Motor neuron (in vitro differentiated cells): ENCODE measurements at regions not wholly inside any gene's neighbourhood (a gene's known extent, or its start where the extent isn't known, plus 50 kb on each side); places are given as distances from the start of the nearest gene placed in this dataset.
"Not testable (repeated sequence)": the region's sequence is repeated elsewhere in the genome, so short reads cannot be mapped to it uniquely, and the experiment has no call there.

Experiments used
- ATAC-seq, 8 experiments: fragments of 200-7000 bp; cut with Tn5 transposase; replicated peaks in 6 of 8; 2 replicates each; pipeline ENCODE4 v1.8.0; 2021; ENCODE audit warnings: mild to moderate bottlenecking in 8 of 8, moderate library complexity in 8 of 8
- H3K27ac ChIP-seq, 2 donors: fragments of 250-450 bp; sonication (Bioruptor Pico); 2 replicates each; pipeline ENCODE4 v1.9.0; 2021; ENCODE audit warnings: antibody characterized with exemption in 2 of 2, mild to moderate bottlenecking in 2 of 2, moderate library complexity in 1 of 2
- H3K4me1 ChIP-seq, 2 donors: fragments of 250-450 bp; sonication (Bioruptor Pico); replicated peaks in 1 of 2; 2 replicates each; pipeline ENCODE4 v1.6.1; 2021; ENCODE audit warnings: antibody characterized with exemption in 2 of 2, mild to moderate bottlenecking in 2 of 2, moderate library complexity in 1 of 2
- H3K4me3 ChIP-seq, 5 donors: fragments of 250-450 bp; sonication (Bioruptor Pico); 2 replicates each; pipeline ENCODE4 v1.9.0; 2021; ENCODE audit warnings: antibody characterized with exemption in 5 of 5, mild to moderate bottlenecking in 5 of 5, moderate library complexity in 4 of 5
- WGBS, 10 experiments: fragments of 450-650 bp; shearing (Covaris generic); methylation state at CpG; one replicate each; pipeline ENCODE4 v1.0.0; 2022; 5-methylcytosine and 5-hydroxymethylcytosine counted together
- in situ Hi-C, 9 experiments: fragments of 400-800 bp; cut with MboI; loops; one replicate each; pipeline ENCODE4 v1.15.0; 2021; ENCODE audit warnings: low sequenced_read_pairs in 9 of 9, low pct_unique_long_range_greater_than_20kb in 2 of 9; ENCODE audit not compliant: unreplicated experiment in 9 of 9

DNA sequence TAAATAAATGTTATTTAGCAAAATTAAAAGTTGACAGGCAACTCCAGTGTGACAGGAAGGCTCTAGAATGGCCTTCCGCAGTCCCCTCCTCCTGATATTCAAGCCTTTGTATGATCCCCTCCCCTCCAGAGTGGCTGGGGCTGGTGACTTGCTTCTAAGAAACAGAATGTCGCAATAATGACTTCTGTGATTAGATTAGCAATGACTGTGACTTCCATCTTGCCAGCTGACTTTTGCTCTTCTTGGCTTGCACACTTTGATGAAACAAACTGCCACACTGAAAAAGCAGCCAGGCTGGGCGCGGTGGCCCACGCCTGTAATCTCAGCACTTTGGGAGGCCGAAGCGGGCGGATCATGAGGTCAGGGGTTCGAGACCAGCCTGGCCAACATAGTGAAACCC, 106.5 kb upstream of the LARP1 start:
- no peak overlapping the region for H3K4me3 ChIP-seq
- in situ Hi-C loops = loop anchor here in 2 of 9 experiments (25.0 kb wide), 2 partner anchors 661 to 686 kb away; no protein-coding TSS in a partner anchor
- H3K4me1 ChIP-seq = no peaks in the 10 kb centered on the region
- no peak overlapping the region for H3K27ac ChIP-seq
- 53 to 98% (median 88%) methylated on average over 2 to 7 of the region's 9 CpGs; no CpG with 5 or more reads in 4 of the 10 experiments for WGBS, 10 experiments
- ATAC-seq = peak in 1 of 8 experiments; percentile 45

DNA sequence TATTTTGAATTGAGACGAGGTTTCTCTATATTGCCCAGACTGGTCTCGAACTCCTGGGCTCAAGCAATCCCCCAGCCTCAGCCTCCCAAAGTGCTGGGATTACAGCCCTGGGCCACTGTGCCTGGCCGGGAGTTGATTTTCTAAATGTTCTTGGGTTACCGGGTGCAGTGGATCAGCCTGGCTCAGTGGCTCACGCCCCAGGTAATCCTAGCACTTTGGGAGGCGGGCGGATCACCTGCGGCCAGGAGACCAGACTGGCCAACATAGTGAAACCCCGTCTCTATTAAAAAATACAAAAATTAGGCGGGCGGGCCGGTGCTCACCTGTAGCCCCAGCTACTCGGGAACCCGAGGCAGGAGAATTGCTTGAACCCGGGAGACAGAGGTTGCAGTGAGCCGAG, 106.9 kb upstream of the LARP1 start:
- Histone ChIP-seq H3K27ac (no peak overlapping the region), H3K4me3 (no peak overlapping the region), H3K4me1 (no peaks in the 10 kb centered on the region)
- no peak for ATAC-seq
- in situ Hi-C loops = loop anchor here in 2 of 9 experiments (25.0 kb wide), 2 partner anchors 661 to 686 kb away; no protein-coding TSS in a partner anchor
- WGBS, 10 experiments = 53 to 100% (median 92%) methylated on average over 1 to 16 of the region's 16 CpGs

DNA sequence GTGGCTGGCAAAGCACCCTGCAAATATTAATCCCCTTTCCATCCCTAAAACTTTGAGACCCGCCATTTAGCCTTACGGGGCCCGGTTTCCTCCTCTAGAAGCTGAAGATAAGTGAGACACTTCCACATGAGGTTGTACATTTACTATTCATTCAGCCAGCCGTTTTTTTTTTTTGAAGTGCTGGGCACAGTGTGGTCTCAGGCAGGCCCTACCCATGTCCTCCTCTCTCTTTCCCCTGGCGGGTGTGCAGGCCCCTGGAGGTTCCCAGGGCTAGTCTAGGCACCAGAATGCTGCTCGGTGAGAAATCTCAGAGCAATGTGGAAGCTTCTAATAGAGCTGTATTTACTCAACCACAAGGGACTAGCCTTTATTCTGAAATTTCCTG, 107.4 kb upstream of the LARP1 start:
- in situ Hi-C loops = loop anchor here in 2 of 9 experiments (25.0 kb wide), 2 partner anchors 660 to 685 kb away; no protein-coding TSS in a partner anchor
- H3K4me3 ChIP-seq = no peak overlapping the region
- ATAC-seq = no peak
- no peak overlapping the region for H3K27ac ChIP-seq
- 25 to 85% (median 52%) methylated on average over 1 to 6 of the region's 6 CpGs; no CpG with 5 or more reads in 3 of the 10 experiments for WGBS, 10 experiments
- H3K4me1 ChIP-seq = no peaks in the 10 kb centered on the region

DNA sequence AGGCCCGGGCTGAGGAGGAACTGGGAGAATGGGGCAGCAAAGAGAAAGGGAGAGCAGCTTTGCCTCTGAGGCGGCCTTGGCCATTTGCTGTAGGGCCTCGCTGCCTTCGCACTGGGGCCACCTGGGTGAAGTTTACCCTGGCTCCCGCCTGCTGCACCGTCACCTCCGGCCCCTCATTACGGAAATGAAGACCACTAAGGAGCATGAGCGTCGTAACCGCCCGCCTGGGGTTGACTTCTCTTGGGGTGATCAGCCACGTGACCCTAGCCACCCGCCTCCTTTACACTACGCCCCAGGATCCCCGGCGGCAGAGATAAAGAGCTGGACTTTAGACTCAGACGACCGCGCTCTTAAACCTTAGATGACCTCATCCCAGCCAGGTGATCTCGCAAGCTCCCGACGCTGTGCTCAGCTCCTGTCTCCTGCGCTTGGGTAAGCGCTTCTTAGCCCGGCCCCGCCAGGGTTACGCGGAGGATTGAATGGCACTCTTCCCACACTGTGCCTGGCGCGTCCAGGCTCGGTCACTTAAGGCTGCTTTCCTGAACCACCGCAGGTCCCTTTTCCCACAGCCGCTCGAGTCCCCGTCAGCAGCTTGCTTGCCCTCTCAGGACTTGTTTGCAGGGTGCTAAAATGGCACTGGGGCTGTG, 107.9 kb upstream of the LARP1 start:
- in situ Hi-C loops = loop anchor here in 2 of 9 experiments (25.0 kb wide), 2 partner anchors 660 to 685 kb away; no protein-coding TSS in a partner anchor
- Histone ChIP-seq H3K4me1 (no peaks in the 10 kb centered on the region), H3K27ac (no peak overlapping the region), H3K4me3 (no peak overlapping the region)
- WGBS, 10 experiments = 40 to 70% (median 47%) methylated on average over 1 to 9 of the region's 36 CpGs; no CpG with 5 or more reads in 3 of the 10 experiments
- peak in 4 of 8 experiments; percentile 50 to 67 (median 62) for ATAC-seq

DNA sequence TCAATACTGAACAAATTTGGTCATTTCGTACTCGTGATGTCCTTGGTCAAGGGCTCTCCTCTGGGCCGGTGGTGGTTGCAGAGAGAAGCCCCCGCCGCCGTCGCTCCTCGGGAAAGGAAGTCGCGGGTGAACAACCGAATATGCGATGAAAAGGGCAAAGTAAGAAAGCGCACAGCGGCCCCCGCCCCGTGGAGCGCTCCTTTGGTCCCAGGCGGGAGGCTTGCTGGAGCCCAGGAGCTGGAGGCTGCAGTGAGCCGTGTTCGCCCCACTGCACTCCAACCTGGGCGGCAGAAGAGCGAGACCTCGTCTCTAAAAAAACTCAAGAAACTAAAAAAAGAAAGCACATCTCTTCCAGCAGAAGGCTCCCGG, 108.4 kb upstream of the LARP1 start:
- no peak for ATAC-seq
- H3K4me1 ChIP-seq = no peaks in the 10 kb centered on the region
- WGBS, 10 experiments = 80 to 100% (median 90%) methylated on average over 1 to 12 of the region's 24 CpGs; no CpG with 5 or more reads in 2 of the 10 experiments
- H3K4me3 ChIP-seq = no peak overlapping the region
- in situ Hi-C loops = loop anchor here in 2 of 9 experiments (25.0 kb wide), 2 partner anchors 659 to 684 kb away; no protein-coding TSS in a partner anchor
- no peak overlapping the region for H3K27ac ChIP-seq

DNA sequence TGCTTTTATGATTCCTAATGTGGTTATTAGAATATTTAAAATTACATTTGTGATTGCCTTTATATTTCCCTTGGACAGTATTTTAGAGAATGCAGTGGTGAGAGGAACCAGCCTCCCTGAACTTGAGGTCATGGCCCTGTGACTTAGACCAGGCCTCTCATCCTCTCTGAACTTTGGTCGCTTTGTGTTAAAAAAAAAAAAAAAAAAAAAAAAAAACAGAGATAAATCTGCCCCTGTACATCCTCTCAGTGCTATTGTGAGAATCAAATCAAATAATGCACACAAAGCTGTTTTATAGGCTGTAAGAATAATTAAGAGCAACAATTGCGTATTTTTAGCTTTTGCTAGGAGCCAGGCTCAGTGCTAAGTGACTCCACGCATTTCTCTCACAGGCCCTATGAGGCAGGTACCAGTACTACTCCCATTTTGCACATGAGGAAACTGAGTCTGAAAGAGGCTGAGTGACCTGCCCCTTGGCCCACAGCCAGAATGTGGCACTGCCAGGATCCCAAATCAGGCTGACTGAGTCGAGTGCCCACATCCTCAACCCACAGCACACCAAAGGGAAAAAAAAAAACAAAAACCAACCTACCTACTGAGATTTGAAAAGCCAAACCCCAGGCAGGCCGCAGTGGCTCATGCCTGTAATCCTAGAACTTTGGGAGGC, 110.3 kb upstream of the LARP1 start:
- no peak overlapping the region for H3K27ac ChIP-seq
- ATAC-seq = no peak
- no peak overlapping the region for H3K4me3 ChIP-seq
- no peaks in the 10 kb centered on the region for H3K4me1 ChIP-seq
- in situ Hi-C loops = loop anchor here in 2 of 9 experiments (25.0 kb wide), 2 partner anchors 658 to 683 kb away; no protein-coding TSS in a partner anchor
- WGBS, 10 experiments = 60 to 100% (median 88%) methylated on average over 1 to 5 of the region's 5 CpGs

DNA sequence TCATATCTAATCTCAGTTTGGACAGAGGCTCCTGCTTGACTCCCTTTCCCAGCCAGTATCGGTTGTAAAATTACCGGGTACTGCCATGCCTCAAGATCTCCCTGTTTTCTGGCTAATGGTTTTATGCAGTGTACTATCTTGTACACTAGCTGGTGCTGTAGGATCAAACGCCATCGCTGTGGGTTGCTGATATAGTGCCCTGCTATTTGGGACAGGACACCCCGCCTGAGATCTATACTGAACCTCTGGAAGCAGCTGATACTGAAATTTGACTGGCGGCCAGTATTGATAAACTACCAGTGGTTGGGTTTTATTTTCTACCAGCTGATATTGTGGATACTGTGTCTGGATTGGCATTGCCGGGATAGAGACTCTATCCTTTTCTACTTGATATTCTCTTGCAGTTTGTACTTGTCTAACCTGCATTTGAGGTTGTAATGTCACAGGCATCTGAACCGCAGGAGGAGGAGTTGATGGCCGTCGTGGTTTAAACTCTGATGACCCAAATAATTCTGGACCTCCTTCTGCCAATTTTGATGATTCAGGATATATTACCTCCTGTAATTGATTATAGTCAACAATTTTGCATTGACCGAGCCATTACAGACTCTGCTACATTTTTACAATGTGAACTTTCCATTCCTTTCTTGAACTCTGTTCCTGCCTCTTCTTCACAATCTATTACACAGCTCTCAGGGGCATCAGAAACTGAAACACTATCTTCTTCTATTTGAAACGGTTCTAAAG, 112.5 kb upstream of the LARP1 start:
- no peak overlapping the region for H3K27ac ChIP-seq
- 9 to 91% (median 55%) methylated on average over 1 to 11 of the region's 12 CpGs for WGBS, 10 experiments
- no peak overlapping the region for H3K4me3 ChIP-seq
- ATAC-seq = peak in 4 of 8 experiments; percentile 49 to 95 (median 85)
- in situ Hi-C loops = loop anchor here in 2 of 9 experiments (25.0 kb wide), 2 partner anchors 655 to 680 kb away; no protein-coding TSS in a partner anchor
- no peaks in the 10 kb centered on the region for H3K4me1 ChIP-seq

DNA sequence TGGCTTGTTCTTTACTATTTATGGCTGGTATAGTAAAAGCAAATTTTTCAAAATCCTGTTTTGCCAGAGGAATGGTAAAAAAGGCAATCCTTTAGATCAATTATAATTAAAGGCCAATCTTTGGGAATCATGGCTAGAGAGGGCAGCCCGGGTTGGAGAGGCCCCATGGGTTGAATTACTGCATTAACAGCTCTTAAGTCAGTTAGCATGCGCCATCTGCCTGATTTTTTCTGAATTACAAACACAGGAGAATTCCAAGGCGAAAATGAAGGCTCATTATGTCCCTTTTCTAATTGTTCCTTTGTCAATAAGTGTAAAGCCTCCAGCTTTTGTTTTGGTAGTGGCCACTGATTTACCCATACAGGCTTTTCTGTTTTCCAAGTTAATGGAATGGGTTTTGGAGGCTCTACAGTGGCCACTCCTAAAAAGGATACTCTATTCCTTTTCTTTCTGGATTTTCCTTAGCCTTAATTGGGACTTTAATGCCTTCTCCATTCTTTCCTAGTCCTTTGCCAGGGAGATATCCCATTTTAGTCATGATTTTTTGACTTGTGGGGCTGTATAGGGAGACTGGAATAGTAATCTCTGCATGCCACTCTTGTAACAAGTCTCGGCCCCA, 114.9 kb upstream of the LARP1 start:
- WGBS, 10 experiments = 0 to 100% (median 33%) methylated on average over 1 to 3 of the region's 4 CpGs; no CpG with 5 or more reads in 2 of the 10 experiments
- ATAC-seq, H3K4me3 ChIP-seq, H3K4me1 ChIP-seq, H3K27ac ChIP-seq: not testable (repeated sequence)
- in situ Hi-C loops = loop anchor here in 2 of 9 experiments (25.0 kb wide), 2 partner anchors 653 to 678 kb away; no protein-coding TSS in a partner anchor

DNA sequence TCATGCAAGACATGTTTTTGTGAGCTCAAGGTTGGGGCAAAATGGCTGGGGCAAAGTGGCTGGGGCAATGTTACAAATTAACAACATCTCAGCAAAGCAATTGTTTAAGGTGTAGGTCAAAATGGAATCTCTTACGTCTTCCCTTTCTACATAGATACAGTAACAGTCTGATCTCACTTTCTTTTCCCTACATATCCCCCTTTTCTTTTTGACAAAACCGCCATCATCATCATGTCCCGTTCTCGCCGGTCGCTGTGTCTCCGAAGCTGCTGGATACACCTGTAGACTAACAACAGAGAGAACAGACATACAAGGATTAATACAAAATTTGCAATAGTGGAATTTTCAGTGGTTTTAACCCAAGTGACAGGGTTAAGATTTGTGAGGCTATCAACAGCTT, 118.4 kb upstream of the LARP1 start:
- H3K4me3 ChIP-seq, H3K4me1 ChIP-seq, ATAC-seq, H3K27ac ChIP-seq: not testable (repeated sequence)
- in situ Hi-C loops = loop anchor here in 2 of 9 experiments (25.0 kb wide), 2 partner anchors 649 to 674 kb away; no protein-coding TSS in a partner anchor
- WGBS, 10 experiments = 76 to 97% (median 88%) methylated on average over 1 to 7 of the region's 7 CpGs; no CpG with 5 or more reads in 2 of the 10 experiments

DNA sequence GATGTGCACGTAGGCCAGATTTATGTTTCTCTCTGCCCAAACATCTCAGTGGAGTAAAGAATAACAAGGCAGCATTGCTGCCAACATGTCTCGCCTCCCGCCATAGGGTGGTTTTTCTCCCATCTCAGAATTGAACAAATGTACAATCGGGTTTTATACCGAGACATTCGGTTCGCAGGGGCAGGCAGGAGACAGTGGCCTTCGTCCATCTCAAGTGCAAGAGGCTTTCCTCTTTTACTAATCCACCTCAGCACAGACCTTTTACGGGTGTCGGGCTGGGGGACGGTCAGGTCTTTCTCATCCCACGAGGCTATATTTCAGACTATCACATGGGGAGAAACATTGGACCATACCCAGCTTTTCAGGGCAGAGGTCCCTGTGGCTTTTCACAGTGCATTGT, 118.9 kb upstream of the LARP1 start:
- not testable (repeated sequence) for H3K27ac ChIP-seq, H3K4me3 ChIP-seq, ATAC-seq, H3K4me1 ChIP-seq
- 60 to 89% (median 70%) methylated on average over 1 to 3 of the region's 12 CpGs; no CpG with 5 or more reads in 6 of the 10 experiments for WGBS, 10 experiments
- in situ Hi-C loops = loop anchor here in 2 of 9 experiments (25.0 kb wide), 2 partner anchors 649 to 674 kb away; no protein-coding TSS in a partner anchor

DNA sequence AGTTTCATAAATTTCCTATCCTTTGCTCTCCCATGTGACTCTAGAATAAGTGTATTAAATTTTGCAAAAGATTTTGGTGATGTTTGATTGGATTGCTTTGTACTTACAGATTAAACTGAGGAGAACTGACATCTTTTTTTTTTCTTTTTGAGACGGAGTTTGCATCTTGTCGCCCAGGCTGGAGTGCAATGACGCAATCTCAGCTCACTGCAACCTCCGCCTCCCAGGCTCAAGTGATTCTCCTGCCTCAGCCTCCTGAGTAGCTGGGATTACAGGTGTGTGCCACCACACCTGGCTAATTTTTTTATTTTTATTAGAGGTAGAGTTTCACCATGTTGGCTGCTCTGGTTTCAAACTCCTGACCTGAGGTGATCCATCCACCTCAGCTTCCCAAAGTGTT, 121.4 kb upstream of the LARP1 start:
- in situ Hi-C loops = loop anchor here in 2 of 9 experiments (25.0 kb wide), 2 partner anchors 646 to 671 kb away; no protein-coding TSS in a partner anchor
- ATAC-seq, H3K4me3 ChIP-seq: not testable (repeated sequence)

DNA sequence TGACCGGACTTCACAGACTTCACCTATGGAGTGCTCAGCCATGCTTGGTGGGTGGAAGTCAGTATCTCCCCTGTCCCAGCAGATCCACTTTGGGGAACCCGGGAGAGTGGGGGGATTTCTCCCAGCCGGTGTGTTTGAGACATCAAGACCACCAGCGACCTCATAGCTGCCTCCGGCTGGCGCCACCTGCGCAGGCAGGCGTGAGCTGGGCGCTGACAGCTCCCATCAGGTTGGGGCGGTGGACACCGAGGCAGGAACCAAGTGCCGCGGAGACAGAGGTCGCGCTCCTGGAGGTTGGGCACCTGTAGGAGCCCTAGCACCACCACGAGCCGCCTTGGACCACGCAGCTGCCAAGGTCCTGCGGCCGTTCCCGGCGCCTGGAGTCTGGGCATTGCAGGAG, 124.0 kb upstream of the LARP1 start:
- ATAC-seq = no peak
- Histone ChIP-seq H3K4me3 (no peak overlapping the region), H3K27ac (no peak overlapping the region), H3K4me1 (no peaks in the 10 kb centered on the region)
- WGBS, 10 experiments = 80 to 95% (median 82%) methylated on average over 1 to 11 of the region's 22 CpGs; no CpG with 5 or more reads in 5 of the 10 experiments
- in situ Hi-C loops = loop anchor here in 2 of 9 experiments (25.0 kb wide), 2 partner anchors 644 to 669 kb away; no protein-coding TSS in a partner anchor

More for the DNA sequence above, 121.4 kb upstream of the LARP1 start:
- 70 to 100% (median 91%) methylated on average over 2 to 4 of the region's 4 CpGs; no CpG with 5 or more reads in 3 of the 10 experiments for WGBS, 10 experiments
- not testable (repeated sequence) for H3K27ac ChIP-seq, H3K4me1 ChIP-seq
